ENCODE measurements at regions not wholly inside any gene's neighbourhood (a gene's known extent, or its start where the extent isn't known, plus 50 kb on each side); places are given as distances from the start of the nearest gene placed in this dataset.
"Not testable (repeated sequence)": the region's sequence is repeated elsewhere in the genome, so short reads cannot be mapped to it uniquely, and the experiment has no call there.

GRCh38 chr10:53422223-53422888 lies 649.8 kb upstream of the MBL2 start:
- no peak for DNase-seq

- DNase-seq, result no peak
These were observed 640.1 kb upstream of the MBL2 start for GRCh38 chr10:53412651-53413050.

DNA sequence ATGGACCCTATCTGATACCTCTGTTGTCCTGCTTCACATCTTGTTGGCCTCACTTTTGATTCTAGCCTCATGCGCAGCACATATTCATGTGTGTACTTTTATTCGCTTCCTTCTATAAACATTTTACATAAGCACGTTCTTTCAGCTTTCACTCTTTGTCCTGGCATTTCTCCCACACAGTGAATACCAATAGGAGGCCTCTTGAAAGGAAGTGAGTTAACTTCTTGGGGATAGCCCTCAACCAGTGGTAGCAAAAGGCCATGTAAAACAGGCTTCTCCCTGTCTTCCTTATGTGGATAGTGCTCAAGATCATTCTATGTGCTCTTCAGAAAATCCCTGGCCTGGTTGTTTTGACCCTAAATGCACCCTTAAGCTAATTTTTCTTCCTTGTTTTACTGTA lies 633.9 kb upstream of the MBL2 start:
- DNase-seq, result no peak

DNA sequence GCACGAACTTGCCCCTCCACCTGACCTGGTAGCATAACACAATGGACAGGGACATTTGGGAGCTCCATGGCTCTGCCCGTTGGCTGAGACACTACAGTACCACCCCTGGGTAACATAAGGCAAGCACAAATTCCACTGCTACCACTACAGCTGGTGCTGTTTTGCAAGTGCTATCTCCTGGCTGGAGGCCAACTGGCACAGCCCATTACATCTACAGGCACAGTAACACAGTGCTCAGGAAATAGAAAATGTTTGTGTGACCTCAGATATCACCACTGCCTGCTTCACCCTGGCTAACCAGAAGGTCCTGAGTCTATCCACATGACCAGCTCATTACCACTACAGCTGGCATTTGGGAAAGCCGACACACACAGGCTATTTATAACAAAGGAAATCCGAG lies 631.1 kb upstream of the MBL2 start:
- no peak for DNase-seq

DNA sequence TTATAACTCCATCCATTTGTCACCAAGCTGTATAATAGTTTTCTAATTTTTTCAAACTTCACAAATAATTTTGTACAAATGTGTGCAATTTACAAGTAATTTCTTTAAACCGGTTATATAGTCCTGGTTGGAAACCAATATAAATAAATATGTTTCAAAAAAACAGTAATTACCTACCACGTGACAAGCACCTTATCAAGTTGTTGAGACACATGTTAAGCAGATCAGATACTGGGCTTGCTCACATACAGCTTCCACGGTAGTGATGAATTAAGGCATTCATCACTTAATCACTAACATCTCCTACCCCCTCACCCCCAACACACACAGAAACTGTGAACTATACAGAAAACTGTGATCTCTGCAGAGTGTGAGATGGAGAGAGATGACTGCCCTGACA lies 630.0 kb upstream of the MBL2 start:
- DNase-seq, result no peak

DNA sequence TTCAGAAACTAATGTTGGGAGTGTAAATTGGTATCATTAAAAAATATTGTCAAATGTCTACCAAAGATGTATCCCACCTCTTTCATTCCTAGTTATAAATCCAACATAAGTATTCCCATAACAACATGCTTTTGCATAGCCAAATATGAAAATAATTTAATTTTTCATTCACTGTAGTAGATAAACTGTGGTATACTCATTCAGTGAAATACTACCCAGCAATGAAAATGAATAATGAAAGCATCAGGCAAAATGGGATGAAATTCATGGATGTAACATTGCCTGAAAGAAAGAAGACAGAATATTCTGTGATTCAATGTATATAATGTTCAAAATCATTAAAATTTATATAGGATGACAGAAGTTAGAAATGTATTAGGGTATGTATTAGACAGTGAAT lies 629.0 kb upstream of the MBL2 start:
- DNase-seq, result no peak

- DNase-seq, result no peak
These were observed 624.3 kb upstream of the MBL2 start for GRCh38 chr10:53396876-53397275.

DNA sequence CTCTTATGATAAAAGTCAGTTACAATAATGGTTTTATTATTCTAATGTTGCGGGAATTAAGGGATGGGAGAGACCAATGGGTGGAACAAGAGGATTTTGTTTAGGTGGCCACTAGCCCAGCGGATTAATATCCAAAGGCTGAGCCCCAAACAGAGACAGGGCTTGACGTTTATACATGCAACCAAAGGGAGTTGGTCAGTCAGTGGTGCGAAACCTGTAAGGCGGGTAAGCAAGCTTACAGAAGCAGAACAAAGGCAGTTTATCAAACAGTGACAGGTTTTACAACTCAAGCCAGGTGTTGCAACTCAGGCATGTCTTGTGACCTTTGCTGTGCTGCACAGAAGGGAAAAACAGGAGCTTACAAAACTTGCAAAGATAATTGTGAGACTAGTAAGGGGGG lies 622.9 kb upstream of the MBL2 start:
- DNase-seq, result no peak

- DNase-seq, result no peak
These were observed 615.0 kb upstream of the MBL2 start for GRCh38 chr10:53387562-53387961.

GRCh38 chr10:53382543-53382942 lies 610.0 kb upstream of the MBL2 start:
- no peak for DNase-seq

GRCh38 chr10:53379956-53380355 lies 607.4 kb upstream of the MBL2 start:
- DNase-seq, result no peak

DNA sequence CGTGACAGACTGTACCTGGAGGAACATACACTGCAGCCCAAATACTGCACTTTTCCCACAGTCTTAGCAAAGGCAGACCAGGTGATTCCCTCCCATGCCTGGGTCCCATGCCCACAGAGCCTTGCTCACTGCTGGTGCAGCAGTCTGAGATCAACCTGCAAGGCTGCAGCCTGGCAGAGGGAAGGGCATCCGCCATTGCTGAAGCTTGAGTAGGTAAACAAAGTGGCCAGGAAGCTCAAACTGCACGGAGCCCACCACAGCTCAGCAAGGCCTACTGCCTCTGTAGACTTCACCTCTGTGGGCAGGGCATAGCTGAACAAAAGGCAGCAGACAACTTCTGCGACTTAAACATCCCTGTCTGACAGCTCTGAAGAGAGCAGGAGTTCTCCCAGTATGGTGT lies 597.8 kb upstream of the MBL2 start:
- DNase-seq, result no peak

DNA sequence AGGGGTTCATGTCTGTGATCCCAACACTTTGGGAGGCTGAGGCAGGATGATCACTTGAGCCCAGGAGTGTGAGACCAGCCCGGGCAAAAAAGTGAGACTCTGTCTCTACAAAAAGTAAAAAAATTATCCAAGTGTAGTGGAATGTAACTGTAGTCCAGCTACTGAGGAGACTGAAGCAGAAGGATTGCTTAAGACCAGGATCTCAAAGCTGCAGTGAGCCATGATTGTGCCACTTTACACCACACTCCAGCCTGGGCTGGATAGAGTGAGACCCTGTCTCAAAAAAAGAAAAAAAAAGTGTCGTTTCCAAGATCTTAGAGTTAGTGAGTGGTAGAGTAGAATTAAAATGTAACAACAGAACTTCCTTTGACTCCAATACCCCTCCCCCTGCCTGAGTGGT lies 589.4 kb upstream of the MBL2 start:
- no peak for DNase-seq

DNA sequence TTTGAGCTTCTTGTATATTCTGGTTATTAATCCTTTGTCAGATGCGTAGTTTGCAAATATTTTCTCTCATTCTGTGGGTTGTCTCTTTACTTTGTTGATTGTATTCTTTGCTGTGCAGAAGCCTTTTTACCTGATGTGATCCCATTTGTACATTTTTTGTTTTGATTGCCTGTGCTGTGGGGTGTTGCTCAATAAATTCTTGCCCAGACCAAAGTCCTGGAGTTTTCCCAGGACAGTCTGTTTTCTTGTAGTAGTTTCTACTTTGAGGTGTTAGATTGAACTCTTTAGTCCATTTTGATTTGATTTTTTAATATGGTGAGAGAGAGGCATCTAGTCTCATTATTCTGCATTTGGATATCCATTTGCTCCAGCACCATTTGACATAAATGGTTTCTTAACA lies 588.7 kb upstream of the MBL2 start:
- DNase-seq, result no peak

DNA sequence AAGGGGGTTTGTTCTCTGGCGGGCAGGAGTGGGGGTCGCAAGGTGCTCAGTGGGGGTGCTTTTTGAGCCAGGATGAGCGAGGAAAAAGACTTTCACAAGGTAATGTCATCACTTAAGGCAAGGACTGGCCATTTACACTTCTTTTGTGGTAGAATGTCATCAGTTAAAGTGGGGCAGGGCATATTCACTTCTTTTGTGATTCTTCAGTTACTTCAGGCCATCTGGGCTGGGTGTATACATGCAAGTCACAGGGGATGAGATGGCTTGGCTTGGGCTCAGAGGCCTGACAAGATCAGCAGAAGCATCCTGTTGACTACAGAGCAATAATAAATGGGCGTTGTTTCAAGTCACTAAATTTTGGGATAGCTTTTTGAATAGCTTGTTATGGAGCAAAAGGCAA lies 586.4 kb upstream of the MBL2 start:
- DNase-seq, result not testable (repeated sequence)

- no peak for DNase-seq
These were observed 586.0 kb upstream of the MBL2 start for GRCh38 chr10:53358536-53358935.

DNA sequence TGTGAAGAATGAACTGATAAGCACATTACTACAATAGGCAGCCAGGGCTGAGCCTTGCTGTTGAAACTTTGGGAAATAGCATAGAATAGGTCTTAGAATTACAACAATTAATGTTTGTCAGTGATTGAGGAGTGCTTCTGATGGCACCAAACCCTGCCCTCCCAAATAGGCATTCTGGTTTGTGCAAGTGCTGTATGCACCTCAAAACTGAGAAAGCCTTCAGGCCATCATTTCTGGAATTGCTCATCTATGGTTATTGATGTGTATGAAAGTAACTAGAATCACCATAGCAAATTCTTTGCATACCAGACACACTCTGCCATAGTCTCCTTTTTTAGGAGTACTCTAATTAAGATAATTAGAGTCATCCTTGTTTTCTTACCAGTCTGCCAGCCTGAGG lies 585.0 kb upstream of the MBL2 start:
- no peak for DNase-seq

- no peak for DNase-seq
These were observed 584.2 kb upstream of the MBL2 start for GRCh38 chr10:53356616-53357349.

DNA sequence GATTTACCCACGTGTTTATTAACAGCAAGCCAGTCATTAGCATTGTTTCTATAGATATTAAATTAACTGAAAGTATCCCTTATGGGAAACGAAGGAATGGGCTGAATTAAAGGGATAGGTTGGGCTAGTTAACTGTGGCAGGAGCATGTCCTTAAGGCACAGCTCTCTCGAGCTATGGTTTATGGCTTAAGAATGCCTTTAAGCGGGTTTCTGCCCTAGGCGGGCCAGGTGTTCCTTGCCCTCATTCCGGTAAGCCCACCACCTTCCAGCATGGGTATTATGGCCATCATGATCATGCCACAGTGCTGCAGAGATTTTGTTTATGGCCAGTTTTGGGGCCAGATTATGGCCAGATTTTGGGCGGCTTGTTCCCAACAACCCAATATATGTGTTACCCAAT lies 569.9 kb upstream of the MBL2 start:
- not testable (repeated sequence) for DNase-seq

GRCh38 chr10:53338199-53338598 lies 565.6 kb upstream of the MBL2 start:
- DNase-seq, result not testable (repeated sequence)

DNA sequence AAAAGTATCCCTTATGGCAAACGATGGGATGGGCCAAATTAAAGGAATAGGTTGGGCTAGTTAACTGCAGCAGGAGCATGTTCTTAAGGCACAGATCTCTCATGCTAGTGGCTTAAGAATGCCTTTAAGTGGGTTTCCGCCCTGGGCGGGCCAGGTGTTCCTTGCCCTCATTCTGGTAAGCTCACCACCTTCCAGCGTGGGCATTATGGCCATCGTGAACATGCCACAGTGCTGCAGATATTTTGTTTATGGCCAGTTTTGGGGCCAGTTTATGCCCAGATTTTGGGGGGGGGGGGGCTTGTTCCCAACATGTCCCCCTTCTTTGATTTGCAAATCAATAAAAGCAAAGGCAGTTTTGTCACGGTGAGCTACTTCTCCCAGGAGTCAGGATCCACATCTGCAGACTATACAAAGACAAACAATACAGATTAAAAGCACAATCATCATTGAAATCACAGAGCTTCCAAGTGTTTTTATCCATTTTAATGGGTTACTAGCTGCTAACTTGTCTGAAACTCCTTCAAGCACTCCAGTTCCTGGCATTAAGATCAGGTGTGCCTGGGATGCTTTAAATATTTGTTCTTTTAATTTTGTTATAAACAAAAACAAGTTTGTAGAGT lies 563.3 kb upstream of the MBL2 start:
- DNase-seq, result not testable (repeated sequence)

GRCh38 chr10:53331460-53331859 lies 558.9 kb upstream of the MBL2 start:
- DNase-seq, result no peak

DNA sequence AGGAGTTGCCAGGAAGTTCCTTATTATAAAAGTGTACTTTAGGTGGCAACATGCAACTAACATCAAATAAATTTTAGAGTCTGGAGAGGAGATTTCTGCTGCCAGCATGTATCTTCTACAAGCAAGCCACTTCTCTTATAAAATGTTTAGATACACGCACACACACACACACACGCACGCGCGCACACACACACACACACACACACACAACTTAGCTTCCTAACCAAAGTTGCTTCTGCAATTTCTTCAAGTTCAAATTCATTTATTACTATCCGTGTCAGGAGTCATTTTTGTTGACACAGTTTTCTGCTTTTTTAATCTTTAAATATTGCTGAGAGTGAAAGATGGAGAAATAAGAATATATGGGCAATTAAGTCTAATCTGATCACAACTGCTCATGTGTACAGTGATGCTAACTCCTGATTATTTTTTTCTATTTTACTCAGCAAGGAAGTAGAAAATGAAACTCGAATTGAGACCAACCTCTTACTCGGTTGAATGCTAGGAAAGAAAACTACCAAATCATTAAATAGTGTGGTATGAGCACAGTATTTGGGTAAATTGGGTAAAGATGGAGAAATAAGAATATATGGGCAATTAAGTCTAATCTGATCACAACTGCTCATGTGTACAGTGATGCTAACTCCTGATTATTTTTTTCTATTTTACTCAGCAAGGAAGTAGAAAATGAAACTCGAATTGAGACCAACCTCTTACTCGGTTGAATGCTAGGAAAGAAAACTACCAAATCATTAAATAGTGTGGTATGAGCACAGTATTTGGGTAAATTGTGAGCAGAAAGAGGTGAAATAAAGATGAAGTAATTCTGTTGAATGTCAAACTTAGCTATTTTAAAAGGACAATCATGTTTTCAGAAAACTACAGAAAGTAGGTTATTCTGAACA lies 554.1 kb upstream of the MBL2 start:
- not testable (repeated sequence) for DNase-seq

Data from stimulated activated CD4-positive, alpha-beta T cell treated with anti-CD3 and anti-CD28 coated beads, Interleukin-2, amount 100 ng/mL, for 48 hours (primary cell).